A673 (cell line): ENCODE measurements at regions not wholly inside any gene's neighbourhood (a gene's known extent, or its start where the extent isn't known, plus 50 kb on each side); places are given as distances from the start of the nearest gene placed in this dataset.

Source experiments
- CTCF ChIP-seq: fragments of 300-800, 200-600 bp; sonication (generic); conservative IDR thresholded peaks from 2 replicates; pipeline ENCODE4 v1.5.1; 2017; ENCODE audit warnings: low read depth, mild to moderate bottlenecking, antibody characterized with exemption, low read length, moderate library complexity, mixed read lengths
- EZH2 ChIP-seq: fragments of 200-600 bp; sonication (generic); IDR thresholded peaks from 2 replicates; pipeline ENCODE4 v1.6.1; 2017; ENCODE audit warnings: borderline replicate concordance, low read depth, mild to moderate bottlenecking, mixed read lengths, antibody characterized with exemption, low read length; ENCODE audit not compliant: poor library complexity, severe bottlenecking

- TF ChIP-seq CTCF = no peak
- TF ChIP-seq EZH2 = no peak
Observed at GRCh38 chr4:143019351-143019750, 165.4 kb upstream of the USP38 start.
